ENCODE measurements at regions not wholly inside any gene's neighbourhood (a gene's known extent, or its start where the extent isn't known, plus 50 kb on each side); places are given as distances from the start of the nearest gene placed in this dataset.

- TF ChIP-seq SNAI2 (CRISPR knock-in tag; IDR thresholded peaks at IDR 0.05): no peak
- TF ChIP-seq ARNTL (CRISPR knock-in tag; IDR thresholded peaks at IDR 0.05; ENCODE audit: borderline replicate concordance, low read depth): no peak
- TF ChIP-seq TOX (CRISPR knock-in tag; IDR thresholded peaks at IDR 0.05; ENCODE audit: borderline replicate concordance): no peak
- no peak for TF ChIP-seq BACH2 (CRISPR knock-in tag; IDR thresholded peaks at IDR 0.05; ENCODE audit: borderline replicate concordance)
- TF ChIP-seq ZC3H10 (CRISPR knock-in tag; IDR thresholded peaks at IDR 0.05): no peak
- TF ChIP-seq ZFP3 (CRISPR knock-in tag; IDR thresholded peaks at IDR 0.05): no peak
- TF ChIP-seq TCF4 (CRISPR knock-in tag; IDR thresholded peaks at IDR 0.05; ENCODE audit: borderline replicate concordance): no peak
- no peak for TF ChIP-seq PATZ1 (CRISPR knock-in tag; IDR thresholded peaks at IDR 0.05; ENCODE audit: borderline replicate concordance)
- no peak for TF ChIP-seq PPARA (CRISPR knock-in tag; IDR thresholded peaks at IDR 0.05; ENCODE audit: borderline replicate concordance)
- TF ChIP-seq ZNF565 (CRISPR knock-in tag; conservative IDR thresholded peaks at IDR 0.05; ENCODE audit: low read depth): no peak
- no peak for ATAC-seq
Measured at GRCh38 chr3:63753995-63754394, 65.1 kb upstream of the C3orf49 start.

- no peak for TF ChIP-seq BACH2 (CRISPR knock-in tag; IDR thresholded peaks at IDR 0.05; ENCODE audit: borderline replicate concordance)
- no peak for TF ChIP-seq CSRNP3 (CRISPR knock-in tag; IDR thresholded peaks at IDR 0.05)
- TF ChIP-seq ARNTL (CRISPR knock-in tag; IDR thresholded peaks at IDR 0.05; ENCODE audit: borderline replicate concordance, low read depth): no peak
- TF ChIP-seq CSDC2 (CRISPR knock-in tag; IDR thresholded peaks at IDR 0.05): no peak
- TF ChIP-seq TSHZ2 (CRISPR knock-in tag; IDR thresholded peaks at IDR 0.05): no peak
- peak; percentile 93 for ATAC-seq
Measured at GRCh38 chr3:63762180-63762579, 56.9 kb upstream of the C3orf49 start.

- ATAC-seq: peak; percentile 62
- TF ChIP-seq BACH2 (CRISPR knock-in tag; IDR thresholded peaks at IDR 0.05; ENCODE audit: borderline replicate concordance) (no peak), CSRNP3 (CRISPR knock-in tag; IDR thresholded peaks at IDR 0.05) (no peak), ZFP3 (CRISPR knock-in tag; IDR thresholded peaks at IDR 0.05) (no peak), RARB (CRISPR knock-in tag; IDR thresholded peaks at IDR 0.05) (no peak), ISL1 (CRISPR knock-in tag; IDR thresholded peaks at IDR 0.05) (no peak), ESRRG (CRISPR knock-in tag; IDR thresholded peaks at IDR 0.05) (no peak), CSDC2 (CRISPR knock-in tag; IDR thresholded peaks at IDR 0.05) (no peak), TOX (CRISPR knock-in tag; IDR thresholded peaks at IDR 0.05; ENCODE audit: borderline replicate concordance) (no peak), ZNF70 (CRISPR knock-in tag; IDR thresholded peaks at IDR 0.05) (no peak), ZNF565 (CRISPR knock-in tag; conservative IDR thresholded peaks at IDR 0.05; ENCODE audit: low read depth) (no peak), ZNF8 (CRISPR knock-in tag; IDR thresholded peaks at IDR 0.05) (no peak), POU6F1 (CRISPR knock-in tag; IDR thresholded peaks at IDR 0.05; ENCODE audit: borderline replicate concordance, low read depth) (no peak)
Measured at GRCh38 chr3:63762934-63763550, 56.1 kb upstream of the C3orf49 start.
